ENCODE measurements at regions not wholly inside any gene's neighbourhood (a gene's known extent, or its start where the extent isn't known, plus 50 kb on each side); places are given as distances from the start of the nearest gene placed in this dataset.

- TF ChIP-seq CTCF (conservative IDR thresholded peaks at IDR 0.05 in 1 of 2, IDR thresholded peaks at IDR 0.05 in 1 of 2; ENCODE audit: low read depth in 1 of 2, low read length in 2 of 2), result no peak
- TF ChIP-seq EZH2 (IDR thresholded peaks at IDR 0.05; ENCODE audit: low read length, missing control alignments), result no peak
These were observed 193.6 kb downstream of the UACA start for GRCh38 chr15:70569714-70570231.
